OCI-LY3 (cell line): ENCODE measurements at regions not wholly inside any gene's neighbourhood (a gene's known extent, or its start where the extent isn't known, plus 50 kb on each side); places are given as distances from the start of the nearest gene placed in this dataset.

Experiments
- EZH2phosphoT487 ChIP-seq: fragments of 200-600 bp; shearing (Covaris generic); IDR thresholded peaks from 2 replicates; pipeline ENCODE4 v1.6.1; 2018; ENCODE audit warnings: antibody characterized with exemption, mixed run types, low read depth
- TF ChIP-seq, protein P1 (sequence below): fragments of 200-600, 300-600 bp; sonication (generic); IDR thresholded peaks from 2 replicates; pipeline ENCODE4 v1.5.1; 2014; ENCODE audit warnings: antibody characterized with exemption, low read length, low read depth

DNA sequence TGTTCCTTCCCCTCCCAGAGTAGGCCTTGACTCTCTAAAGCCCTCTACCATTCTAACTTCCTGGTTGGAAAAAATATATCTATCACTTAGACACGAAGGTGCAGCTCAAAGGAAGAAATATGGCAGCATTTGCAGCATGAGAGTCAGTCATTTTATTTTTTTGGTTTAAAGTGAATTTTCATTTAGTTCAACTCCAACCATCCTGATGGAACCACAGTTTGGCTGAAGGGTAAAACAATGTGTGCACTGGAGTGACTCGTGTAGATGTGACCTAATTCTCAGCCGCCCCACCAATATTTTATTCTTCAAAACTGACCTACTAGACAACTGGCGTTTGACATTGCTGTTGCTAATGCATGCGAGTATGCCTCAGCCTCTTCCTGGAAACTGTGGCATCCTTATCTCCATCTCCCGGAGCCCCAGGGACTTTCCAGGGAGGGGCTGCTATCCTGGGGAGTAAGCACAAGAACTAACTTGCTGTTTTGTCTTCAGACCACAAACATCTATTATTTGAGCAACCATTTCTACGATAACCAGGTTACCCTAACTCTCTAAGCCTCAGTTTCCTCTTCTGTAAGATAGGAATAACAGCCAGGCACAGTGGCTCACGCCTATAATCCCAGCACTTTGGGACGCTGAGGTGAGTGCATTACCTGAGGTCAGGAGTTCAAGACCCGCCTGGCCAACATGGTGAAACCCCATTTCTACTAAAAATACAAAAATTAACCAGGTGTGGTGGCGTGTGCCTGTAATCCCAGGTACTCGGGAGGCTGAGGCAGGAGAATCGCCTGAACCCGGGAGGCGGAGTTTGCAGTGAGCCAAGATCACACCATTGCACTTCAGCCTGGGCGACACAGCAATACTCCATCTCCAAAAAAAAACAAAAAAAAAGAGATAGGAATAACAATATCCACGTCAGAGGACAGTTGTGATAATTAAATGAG is 148.7 kb upstream of the JARID2 start:
- TF ChIP-seq, protein P1, sequence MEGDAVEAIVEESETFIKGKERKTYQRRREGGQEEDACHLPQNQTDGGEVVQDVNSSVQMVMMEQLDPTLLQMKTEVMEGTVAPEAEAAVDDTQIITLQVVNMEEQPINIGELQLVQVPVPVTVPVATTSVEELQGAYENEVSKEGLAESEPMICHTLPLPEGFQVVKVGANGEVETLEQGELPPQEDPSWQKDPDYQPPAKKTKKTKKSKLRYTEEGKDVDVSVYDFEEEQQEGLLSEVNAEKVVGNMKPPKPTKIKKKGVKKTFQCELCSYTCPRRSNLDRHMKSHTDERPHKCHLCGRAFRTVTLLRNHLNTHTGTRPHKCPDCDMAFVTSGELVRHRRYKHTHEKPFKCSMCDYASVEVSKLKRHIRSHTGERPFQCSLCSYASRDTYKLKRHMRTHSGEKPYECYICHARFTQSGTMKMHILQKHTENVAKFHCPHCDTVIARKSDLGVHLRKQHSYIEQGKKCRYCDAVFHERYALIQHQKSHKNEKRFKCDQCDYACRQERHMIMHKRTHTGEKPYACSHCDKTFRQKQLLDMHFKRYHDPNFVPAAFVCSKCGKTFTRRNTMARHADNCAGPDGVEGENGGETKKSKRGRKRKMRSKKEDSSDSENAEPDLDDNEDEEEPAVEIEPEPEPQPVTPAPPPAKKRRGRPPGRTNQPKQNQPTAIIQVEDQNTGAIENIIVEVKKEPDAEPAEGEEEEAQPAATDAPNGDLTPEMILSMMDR, result no peak
- TF ChIP-seq EZH2phosphoT487, result no peak
